NCI-H1105 treated with DMSO at 0.1 percent for 48 hours (cell line): ENCODE measurements at regions not wholly inside any gene's neighbourhood (a gene's known extent, or its start where the extent isn't known, plus 50 kb on each side); places are given as distances from the start of the nearest gene placed in this dataset.
A peak's percentile ranks its signal among the peaks of the same experiment; 100 is the strongest.
"Not testable (repeated sequence)": the region's sequence is repeated elsewhere in the genome, so short reads cannot be mapped to it uniquely, and the experiment has no call there.

Source experiments
- DNase-seq: peaks from one replicate; lab custom pipeline; 2025; lab: John Stamatoyannopoulos, UW

- DNase-seq, result no peak
These were observed 150.9 kb downstream of the RASEF start for GRCh38 chr9:82911996-82912395.

GRCh38 chr9:82912645-82913044, 150.3 kb downstream of the RASEF start:
- DNase-seq, result no peak

GRCh38 chr9:82916238-82916637, 146.7 kb downstream of the RASEF start:
- DNase-seq, result not testable (repeated sequence)

GRCh38 chr9:82920154-82920553, 142.8 kb downstream of the RASEF start:
- no peak for DNase-seq

GRCh38 chr9:82922686-82923085, 140.3 kb downstream of the RASEF start:
- no peak for DNase-seq

GRCh38 chr9:82923092-82923911, 139.6 kb downstream of the RASEF start:
- peak; percentile 94 for DNase-seq

GRCh38 chr9:82923912-82924605, 138.9 kb downstream of the RASEF start:
- DNase-seq, result peak; percentile 82
